HCT116 (cell line): ENCODE measurements at regions not wholly inside any gene's neighbourhood (a gene's known extent, or its start where the extent isn't known, plus 50 kb on each side); places are given as distances from the start of the nearest gene placed in this dataset.

Experiments
- ATAC-seq: fragments of 200-7000 bp; cut with Tn5 transposase; 2 replicates; pipeline ENCODE4 v1.9.1; 2020; ENCODE audit warnings: mild to moderate bottlenecking, moderate library complexity
- BruUV-seq: library from RNA; stranded (reverse); fragments of 400-500 nt; replicated peaks from 2 replicates; lab custom pipeline; 2021; lab: Mats Ljungman, UMichigan
- CTCF ChIA-PET: fragments of 300-600 bp; sonication (Branson Sonifier 250); formaldehyde crosslinking; loops from one replicate; lab custom pipeline; 2021; ENCODE audit warnings: antibody characterized with exemption; lab: Charles Lee
- POLR2A ChIA-PET: fragments of 300-600, 350-600 bp; sonication (Branson Sonifier 250); formaldehyde crosslinking; loops from one replicate; lab custom pipeline; 2021; ENCODE audit warnings: antibody characterized with exemption; lab: Charles Lee
- RAD21 ChIA-PET, 2 experiments: fragments of 300-600 bp; sonication (Branson Sonifier 250); formaldehyde crosslinking; loops; one replicate each; lab custom pipeline; 2023; ENCODE audit warnings: low total read pairs in 2 of 2; ENCODE audit not compliant: uncharacterized antibody in 2 of 2, unreplicated experiment in 2 of 2, low non-redundant PET in 1 of 2; lab: Charles Lee
- DNase-seq: peaks from one replicate; pipeline ENCODE4 v3.0.0-alpha.2; 2010; ENCODE audit warnings: low read depth, low spot score
- H2AFZ ChIP-seq: fragments of 200-600 bp; shearing (Covaris generic), sonication (generic); 2 replicates; pipeline ENCODE4 v1.6.1; 2017; ENCODE audit warnings: low read depth, mixed run types, mixed read lengths, antibody characterized with exemption, low read length; ENCODE audit not compliant: poor library complexity, severe bottlenecking
- H3K27ac ChIP-seq: 2 replicates; pipeline ENCODE4 v1.5.1; 2012; ENCODE audit warnings: low read depth, low read length
- H3K27me3 ChIP-seq: fragments of 200-600 bp; sonication (generic); 2 replicates; pipeline ENCODE4 v1.6.1; 2016; ENCODE audit warnings: mixed run types, low read length, mixed read lengths; ENCODE audit not compliant: insufficient read depth
- H3K36me3 ChIP-seq, 2 experiments: fragments of 200-500 bp in 1 of 2; fragments of 200-600 bp in 1 of 2; sonication (Bioruptor generic) in 1 of 2; sonication (generic) in 1 of 2; 2 replicates each; pipeline versions ENCODE4 v1.5.1 to v1.6.1; 2014 to 2016; ENCODE audit warnings: low read length in 2 of 2, inconsistent platforms in 1 of 2, mixed read lengths in 1 of 2, mixed run types in 1 of 2; ENCODE audit not compliant: insufficient read depth in 2 of 2, control insufficient read depth in 1 of 2
- H3K4me1 ChIP-seq, 2 experiments: fragments of 200-600 bp in 1 of 2; sonication (generic) in 1 of 2; 2 replicates each; pipeline versions ENCODE4 v1.5.1 to v1.6.1; 2012 to 2017; ENCODE audit warnings: low read length in 2 of 2, inconsistent platforms in 1 of 2, mild to moderate bottlenecking in 1 of 2, mixed read lengths in 1 of 2, mixed run types in 1 of 2, moderate library complexity in 1 of 2; ENCODE audit not compliant: insufficient read depth in 2 of 2, control insufficient read depth in 1 of 2
- H3K4me2 ChIP-seq: fragments of 200-600 bp; sonication (generic); 2 replicates; pipeline ENCODE4 v1.6.1; 2017; ENCODE audit warnings: mixed run types, low read length, mixed read lengths
- H3K4me3 ChIP-seq, 2 experiments: fragments of 200-600 bp in 1 of 2; sonication (generic) in 1 of 2; replicated peaks in 1 of 2; 2 replicates each; pipeline ENCODE4 v1.5.1; 2011 to 2016; ENCODE audit warnings: low read length in 2 of 2, control low read depth in 1 of 2, low read depth in 1 of 2, mild to moderate bottlenecking in 1 of 2, mixed read lengths in 1 of 2, mixed run types in 1 of 2
- H3K79me2 ChIP-seq: fragments of 200-600 bp; sonication (generic); 2 replicates; pipeline ENCODE4 v1.6.1; 2017; ENCODE audit warnings: mild to moderate bottlenecking, mixed run types, low read length, moderate library complexity, mixed read lengths; ENCODE audit not compliant: insufficient read depth
- H3K9ac ChIP-seq: fragments of 200-600 bp; sonication (generic); 2 replicates; pipeline ENCODE4 v1.6.1; 2016; ENCODE audit warnings: low read length, mixed read lengths
- H3K9me2 ChIP-seq: fragments of 200-600 bp; sonication (generic), shearing (Covaris generic); 2 replicates; pipeline ENCODE4 v1.6.1; 2017; ENCODE audit warnings: mixed run types, mild to moderate bottlenecking, moderate library complexity; ENCODE audit not compliant: insufficient read depth
- H3K9me3 ChIP-seq, 2 experiments: fragments of 200-500 bp in 1 of 2; fragments of 200-600 bp in 1 of 2; sonication (Bioruptor generic) in 1 of 2; sonication (generic) in 1 of 2; 2 replicates each; pipeline ENCODE4 v1.6.1; 2014 to 2017; ENCODE audit warnings: low read length in 2 of 2, mixed read lengths in 2 of 2, inconsistent platforms in 1 of 2, low read depth in 1 of 2, mild to moderate bottlenecking in 1 of 2, mixed run types in 1 of 2, moderate library complexity in 1 of 2; ENCODE audit not compliant: control insufficient read depth in 1 of 2, insufficient read depth in 1 of 2
- H4K20me1 ChIP-seq: fragments of 200-600 bp; sonication (generic), shearing (Covaris generic); 2 replicates; pipeline ENCODE4 v1.6.1; 2017; ENCODE audit warnings: mixed run types, mild to moderate bottlenecking, moderate library complexity; ENCODE audit not compliant: insufficient read depth
- CBX3 ChIP-seq: IDR thresholded peaks from 2 replicates; pipeline ENCODE4 v1.6.1; 2012; ENCODE audit warnings: low read depth
- CEBPB ChIP-seq: IDR thresholded peaks from 2 replicates; pipeline ENCODE4 v1.6.1; 2012; ENCODE audit warnings: low read depth
- EGR1 ChIP-seq: IDR thresholded peaks from 2 replicates; pipeline ENCODE4 v1.6.1; 2012; ENCODE audit warnings: low read depth
- EZH2 ChIP-seq: fragments of 200-600 bp; sonication (generic); IDR thresholded peaks from 2 replicates; pipeline ENCODE4 v1.6.1; 2017; ENCODE audit warnings: antibody characterized with exemption, mixed run types
- FOSL1 ChIP-seq: IDR thresholded peaks from 2 replicates; pipeline ENCODE4 v1.6.1; 2012; ENCODE audit warnings: low read depth
- JUND ChIP-seq: IDR thresholded peaks from 2 replicates; pipeline ENCODE4 v1.6.1; 2012
- POLR2A ChIP-seq: IDR thresholded peaks from 2 replicates; pipeline ENCODE4 v1.7.0; 2011; ENCODE audit warnings: borderline replicate concordance; ENCODE audit not compliant: insufficient read depth, insufficient read length; ENCODE audit errors: extremely low read depth
- POLR2AphosphoS5 ChIP-seq: IDR thresholded peaks from 2 replicates; pipeline ENCODE4 v1.6.1; 2011; ENCODE audit warnings: mild to moderate bottlenecking, low read depth, low read length, moderate library complexity
- SRF ChIP-seq: IDR thresholded peaks from 2 replicates; pipeline ENCODE4 v1.6.1; 2012; ENCODE audit warnings: low read depth
- TCF7L2 ChIP-seq: IDR thresholded peaks from 2 replicates; pipeline ENCODE4 v1.7.0; 2011; ENCODE audit warnings: borderline replicate concordance, inconsistent platforms; ENCODE audit not compliant: insufficient read depth, insufficient read length; ENCODE audit errors: extremely low read depth
- YY1 ChIP-seq: IDR thresholded peaks from 2 replicates; pipeline ENCODE4 v1.6.1; 2011; ENCODE audit warnings: low read length, low read depth, moderate library complexity, mild to moderate bottlenecking; ENCODE audit not compliant: insufficient replicate concordance; ENCODE audit errors: extremely low read depth
- ZFX ChIP-seq: fragments of 450-650 bp; IDR thresholded peaks from 2 replicates; pipeline ENCODE4 v1.6.1; 2017
- intact Hi-C: fragments of 100-400 bp; cut with micrococcal nuclease; formaldehyde crosslinking; loops from 2 replicates; pipeline ENCODE4 v1.10.0; 2022
- TF ChIP-seq, protein P1 (sequence below): IDR thresholded peaks from 2 replicates; pipeline ENCODE4 v1.6.1; 2012
- TF ChIP-seq, protein P2 (sequence below): IDR thresholded peaks from 2 replicates; pipeline ENCODE4 v1.6.1; 2012
- TF ChIP-seq, protein P3 (sequence below): IDR thresholded peaks from 2 replicates; pipeline ENCODE4 v1.6.1; 2011; ENCODE audit warnings: mild to moderate bottlenecking, low read length, moderate library complexity; ENCODE audit not compliant: insufficient replicate concordance; ENCODE audit errors: extremely low read depth
- TF ChIP-seq, protein P4 (sequence below): IDR thresholded peaks from 2 replicates; pipeline ENCODE4 v1.6.1; 2012; ENCODE audit warnings: low read depth

DNA sequence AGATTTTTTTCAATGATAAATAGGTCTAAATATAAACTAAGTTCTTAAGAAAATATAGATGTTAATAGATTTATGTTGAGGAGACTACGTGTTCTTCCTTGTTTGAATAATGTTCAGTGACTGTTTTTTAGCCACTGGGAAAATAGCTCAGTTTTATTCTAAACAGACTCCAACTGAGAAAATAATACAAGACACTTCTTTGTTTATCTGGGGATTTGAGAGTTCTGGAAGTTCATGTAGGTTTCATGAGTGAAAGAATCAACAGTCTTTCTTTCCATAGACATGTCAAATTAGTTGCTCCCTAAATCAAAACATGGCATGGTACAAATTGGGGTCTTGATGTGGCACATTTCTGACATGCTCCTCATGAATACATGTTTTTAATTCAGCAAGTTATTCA is 177.7 kb downstream of the MREG start:
- Histone ChIP-seq H3K79me2 (no peaks in the 10 kb centered on the region), H4K20me1 (no peaks in the 10 kb centered on the region), H3K4me1 (peaks cover 4 to 5% of the 10 kb centered on the region in 2 experiments; a peak in 2 of 4 replicates), H2AFZ (no peak overlapping the region), H3K27me3 (no peaks in the 10 kb centered on the region)
- BruUV-seq: no TSS peak
- RAD21 ChIA-PET: no interaction called here
- CTCF ChIA-PET: no interaction called here
- POLR2A ChIA-PET: no interaction called here
- TF ChIP-seq, protein P1, sequence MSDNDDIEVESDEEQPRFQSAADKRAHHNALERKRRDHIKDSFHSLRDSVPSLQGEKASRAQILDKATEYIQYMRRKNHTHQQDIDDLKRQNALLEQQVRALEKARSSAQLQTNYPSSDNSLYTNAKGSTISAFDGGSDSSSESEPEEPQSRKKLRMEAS: no peak
- no peak for TF ChIP-seq CBX3
- TF ChIP-seq EZH2: no peak
- no peak for TF ChIP-seq JUND
- TF ChIP-seq, protein P2, sequence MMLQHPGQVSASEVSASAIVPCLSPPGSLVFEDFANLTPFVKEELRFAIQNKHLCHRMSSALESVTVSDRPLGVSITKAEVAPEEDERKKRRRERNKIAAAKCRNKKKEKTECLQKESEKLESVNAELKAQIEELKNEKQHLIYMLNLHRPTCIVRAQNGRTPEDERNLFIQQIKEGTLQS: no peak
- TF ChIP-seq SRF: no peak
- no peak for TF ChIP-seq FOSL1
- TF ChIP-seq, protein P3, sequence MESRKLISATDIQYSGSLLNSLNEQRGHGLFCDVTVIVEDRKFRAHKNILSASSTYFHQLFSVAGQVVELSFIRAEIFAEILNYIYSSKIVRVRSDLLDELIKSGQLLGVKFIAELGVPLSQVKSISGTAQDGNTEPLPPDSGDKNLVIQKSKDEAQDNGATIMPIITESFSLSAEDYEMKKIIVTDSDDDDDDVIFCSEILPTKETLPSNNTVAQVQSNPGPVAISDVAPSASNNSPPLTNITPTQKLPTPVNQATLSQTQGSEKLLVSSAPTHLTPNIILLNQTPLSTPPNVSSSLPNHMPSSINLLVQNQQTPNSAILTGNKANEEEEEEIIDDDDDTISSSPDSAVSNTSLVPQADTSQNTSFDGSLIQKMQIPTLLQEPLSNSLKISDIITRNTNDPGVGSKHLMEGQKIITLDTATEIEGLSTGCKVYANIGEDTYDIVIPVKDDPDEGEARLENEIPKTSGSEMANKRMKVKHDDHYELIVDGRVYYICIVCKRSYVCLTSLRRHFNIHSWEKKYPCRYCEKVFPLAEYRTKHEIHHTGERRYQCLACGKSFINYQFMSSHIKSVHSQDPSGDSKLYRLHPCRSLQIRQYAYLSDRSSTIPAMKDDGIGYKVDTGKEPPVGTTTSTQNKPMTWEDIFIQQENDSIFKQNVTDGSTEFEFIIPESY: no peak
- TF ChIP-seq CEBPB: no peak
- TF ChIP-seq POLR2AphosphoS5: no peak
- TF ChIP-seq ZFX: no peak
- TF ChIP-seq TCF7L2: no peak
- no peak for TF ChIP-seq YY1
- no peak for TF ChIP-seq POLR2A
- TF ChIP-seq, protein P4, sequence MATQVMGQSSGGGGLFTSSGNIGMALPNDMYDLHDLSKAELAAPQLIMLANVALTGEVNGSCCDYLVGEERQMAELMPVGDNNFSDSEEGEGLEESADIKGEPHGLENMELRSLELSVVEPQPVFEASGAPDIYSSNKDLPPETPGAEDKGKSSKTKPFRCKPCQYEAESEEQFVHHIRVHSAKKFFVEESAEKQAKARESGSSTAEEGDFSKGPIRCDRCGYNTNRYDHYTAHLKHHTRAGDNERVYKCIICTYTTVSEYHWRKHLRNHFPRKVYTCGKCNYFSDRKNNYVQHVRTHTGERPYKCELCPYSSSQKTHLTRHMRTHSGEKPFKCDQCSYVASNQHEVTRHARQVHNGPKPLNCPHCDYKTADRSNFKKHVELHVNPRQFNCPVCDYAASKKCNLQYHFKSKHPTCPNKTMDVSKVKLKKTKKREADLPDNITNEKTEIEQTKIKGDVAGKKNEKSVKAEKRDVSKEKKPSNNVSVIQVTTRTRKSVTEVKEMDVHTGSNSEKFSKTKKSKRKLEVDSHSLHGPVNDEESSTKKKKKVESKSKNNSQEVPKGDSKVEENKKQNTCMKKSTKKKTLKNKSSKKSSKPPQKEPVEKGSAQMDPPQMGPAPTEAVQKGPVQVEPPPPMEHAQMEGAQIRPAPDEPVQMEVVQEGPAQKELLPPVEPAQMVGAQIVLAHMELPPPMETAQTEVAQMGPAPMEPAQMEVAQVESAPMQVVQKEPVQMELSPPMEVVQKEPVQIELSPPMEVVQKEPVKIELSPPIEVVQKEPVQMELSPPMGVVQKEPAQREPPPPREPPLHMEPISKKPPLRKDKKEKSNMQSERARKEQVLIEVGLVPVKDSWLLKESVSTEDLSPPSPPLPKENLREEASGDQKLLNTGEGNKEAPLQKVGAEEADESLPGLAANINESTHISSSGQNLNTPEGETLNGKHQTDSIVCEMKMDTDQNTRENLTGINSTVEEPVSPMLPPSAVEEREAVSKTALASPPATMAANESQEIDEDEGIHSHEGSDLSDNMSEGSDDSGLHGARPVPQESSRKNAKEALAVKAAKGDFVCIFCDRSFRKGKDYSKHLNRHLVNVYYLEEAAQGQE: no peak
- no peak for TF ChIP-seq EGR1
- TF ChIP-seq, all 23 proteins: peak for 0
- H3K9me2 ChIP-seq: no peaks in the 10 kb centered on the region
- intact Hi-C loops: no loop called here
- no peaks in the 10 kb centered on the region for H3K9me3 ChIP-seq
- H3K4me3 ChIP-seq: no peak overlapping the region
- no peak overlapping the region for H3K27ac ChIP-seq
- H3K4me2 ChIP-seq: no peak overlapping the region
- no peak overlapping the region for H3K9ac ChIP-seq
- no peak for DNase-seq
- H3K36me3 ChIP-seq: no peaks in the 10 kb centered on the region
- no peak for ATAC-seq
